A172 (cell line): ENCODE measurements at regions not wholly inside any gene's neighbourhood (a gene's known extent, or its start where the extent isn't known, plus 50 kb on each side); places are given as distances from the start of the nearest gene placed in this dataset.
"Not testable (repeated sequence)": the region's sequence is repeated elsewhere in the genome, so short reads cannot be mapped to it uniquely, and the experiment has no call there.

Experiments
- DNase-seq: peaks from one replicate; pipeline ENCODE4 v3.0.0-alpha.2; 2015; ENCODE audit warnings: low spot score

GRCh38 chr1:229859026-229859425 lies 208.0 kb upstream of the GALNT2 start:
- DNase-seq, result no peak

DNA sequence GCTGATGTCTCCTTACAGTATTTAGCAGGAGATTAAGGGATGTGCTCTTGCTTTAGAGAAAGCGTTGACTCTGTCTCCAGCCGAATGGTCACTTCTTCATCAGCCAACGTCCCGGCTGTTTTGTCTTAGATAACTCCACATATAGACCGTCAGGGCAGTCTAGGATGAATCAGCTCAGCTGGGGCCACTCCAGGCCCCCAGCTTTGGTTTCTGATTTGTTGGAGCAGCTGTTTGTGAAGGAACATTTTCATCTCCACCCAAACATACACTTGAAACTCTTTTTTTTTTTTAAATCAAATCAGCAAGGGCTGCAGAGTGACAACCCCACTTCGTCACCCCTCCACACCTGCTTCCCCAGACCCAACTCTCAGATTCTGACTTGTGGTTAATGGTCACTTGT lies 206.1 kb upstream of the GALNT2 start:
- no peak for DNase-seq

GRCh38 chr1:229862017-229862774 lies 204.8 kb upstream of the GALNT2 start:
- DNase-seq, result no peak

DNA sequence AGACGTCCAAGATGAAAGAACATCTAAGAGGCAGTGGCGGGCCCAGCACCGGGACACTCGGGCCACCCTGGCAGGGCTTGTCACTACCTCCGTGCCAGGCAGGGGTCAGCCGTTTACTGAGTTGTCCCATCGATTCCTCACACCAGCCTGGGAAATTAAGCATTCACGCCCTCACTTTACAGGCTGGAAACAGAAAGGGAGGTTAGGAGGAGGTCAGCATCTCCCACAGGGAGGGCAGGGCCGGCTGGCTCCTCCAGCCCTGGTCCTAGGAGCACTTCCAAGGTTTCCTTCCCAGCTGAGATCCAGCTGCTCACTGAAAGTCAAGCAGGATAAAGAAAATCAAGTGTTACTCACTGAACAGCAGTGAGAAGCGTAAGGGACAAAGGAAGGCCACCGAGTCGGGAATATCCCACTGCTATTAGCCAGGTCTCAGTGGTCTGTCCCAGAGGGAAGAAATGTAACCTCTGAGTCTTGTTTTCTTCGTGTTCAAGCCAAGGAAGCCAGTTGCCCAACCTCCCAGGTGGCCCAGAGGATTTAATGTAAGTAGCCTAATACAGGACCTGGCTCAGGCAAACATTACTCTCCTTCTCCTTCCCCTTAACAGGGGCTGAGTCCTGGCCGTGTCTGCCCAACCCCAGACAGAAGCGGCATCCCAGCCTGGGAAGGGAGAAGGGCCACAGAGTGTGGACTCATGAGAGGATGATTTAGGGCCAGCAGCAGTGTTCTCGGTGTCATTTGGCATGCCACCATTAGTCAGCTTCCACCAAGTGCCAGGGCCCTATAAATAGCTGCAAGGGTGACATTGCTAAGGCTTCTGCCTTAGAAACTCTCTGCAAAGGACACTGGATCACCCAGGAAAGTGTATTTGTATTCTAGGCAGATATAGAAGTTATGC lies 203.1 kb upstream of the GALNT2 start:
- DNase-seq, result peak; percentile 44

DNA sequence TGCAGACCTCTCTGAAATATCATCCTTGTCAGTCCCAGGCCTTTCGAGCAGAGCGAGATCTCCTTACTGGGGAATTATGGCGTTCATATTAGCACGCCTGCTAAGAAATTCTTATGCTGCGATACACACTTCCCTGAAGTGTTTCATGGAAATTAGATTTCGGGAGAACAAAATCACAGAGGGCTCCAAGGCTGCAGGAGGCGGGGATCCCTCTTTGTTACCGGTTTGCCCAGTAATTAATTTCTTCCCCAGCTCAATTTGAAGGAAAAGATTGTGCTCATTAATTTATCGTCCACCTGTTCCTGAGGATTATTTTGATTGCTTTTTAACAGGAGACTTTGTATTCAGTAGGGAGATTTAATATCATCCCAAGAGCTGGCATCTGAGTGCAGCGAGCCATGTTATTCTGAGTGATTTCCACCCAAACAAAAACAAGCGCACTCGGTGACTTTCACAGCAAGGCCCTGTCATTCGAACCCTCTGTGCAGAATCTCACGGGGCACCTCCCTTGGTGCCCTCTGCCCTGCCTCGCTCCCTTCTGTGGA lies 202.3 kb upstream of the GALNT2 start:
- no peak for DNase-seq

GRCh38 chr1:229865321-229865720 lies 201.7 kb upstream of the GALNT2 start:
- not testable (repeated sequence) for DNase-seq

DNA sequence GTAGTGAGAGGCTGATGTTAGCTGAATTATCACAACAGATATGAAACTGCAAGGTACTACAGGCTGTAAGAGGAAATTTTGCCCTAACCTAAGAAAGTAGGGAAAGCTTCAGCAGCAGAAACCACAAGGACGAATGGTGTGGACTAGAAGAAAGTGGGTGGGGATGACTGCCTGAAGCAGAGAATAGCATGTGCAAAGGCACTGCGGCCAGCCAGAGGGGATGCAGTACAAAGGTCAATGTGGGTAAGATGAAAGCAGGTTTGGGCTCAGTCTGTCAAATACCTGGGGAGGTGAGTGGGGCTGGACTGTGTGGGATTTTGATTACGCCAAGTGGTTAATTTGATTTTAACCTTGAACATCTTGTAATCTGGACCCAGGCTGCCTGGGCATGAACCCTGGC lies 199.3 kb upstream of the GALNT2 start:
- no peak for DNase-seq

- DNase-seq, result no peak
Measured at GRCh38 chr1:229869240-229869639, 197.8 kb upstream of the GALNT2 start.

GRCh38 chr1:229869687-229870086 lies 197.4 kb upstream of the GALNT2 start:
- DNase-seq, result no peak

DNA sequence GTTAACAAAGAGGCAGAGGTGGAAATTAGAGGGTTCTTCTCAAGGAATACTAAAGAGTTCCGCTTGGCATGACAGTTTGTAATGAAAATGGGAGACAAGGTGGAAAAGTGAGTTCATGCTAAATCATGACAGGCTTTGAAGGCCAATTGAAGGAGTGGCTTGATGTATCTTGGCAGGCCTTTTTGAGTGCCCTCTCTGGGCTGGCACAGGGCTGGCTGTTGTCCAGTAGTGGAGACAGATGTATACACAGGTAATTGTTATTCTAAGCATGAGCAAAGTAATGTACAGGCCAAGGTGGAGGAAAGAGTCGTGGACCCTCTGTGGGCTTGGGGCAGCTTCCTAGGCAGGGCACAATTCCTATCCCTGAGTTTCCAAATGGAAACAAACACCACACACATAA lies 196.7 kb upstream of the GALNT2 start:
- no peak for DNase-seq

GRCh38 chr1:229871078-229871676 lies 195.9 kb upstream of the GALNT2 start:
- DNase-seq, result no peak

DNA sequence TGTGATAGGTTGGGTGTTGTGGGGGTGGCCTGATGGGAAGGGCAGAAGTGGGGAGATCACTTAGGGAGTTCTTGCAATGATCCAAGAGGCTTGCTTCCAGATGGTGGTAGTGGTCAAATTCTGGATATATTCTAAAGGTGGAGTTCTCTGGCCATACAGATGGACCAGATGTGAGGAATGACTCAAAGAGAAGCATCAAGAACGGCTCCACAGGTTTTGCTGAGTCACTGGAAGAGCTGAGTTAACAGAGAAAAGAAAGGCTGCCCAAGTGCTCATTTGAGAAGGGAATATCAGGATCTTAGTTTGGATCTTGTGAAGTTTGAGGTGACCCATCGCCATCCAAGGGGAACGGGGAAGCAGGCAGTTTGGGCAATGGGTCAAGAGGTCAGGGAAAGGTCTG lies 192.9 kb upstream of the GALNT2 start:
- peak; percentile 39 for DNase-seq

GRCh38 chr1:229874609-229875008 lies 192.4 kb upstream of the GALNT2 start:
- DNase-seq, result peak; percentile 44

- DNase-seq, result no peak
Measured at GRCh38 chr1:229875086-229875485, 192.0 kb upstream of the GALNT2 start.

GRCh38 chr1:229879746-229880145 lies 187.3 kb upstream of the GALNT2 start:
- no peak for DNase-seq

DNA sequence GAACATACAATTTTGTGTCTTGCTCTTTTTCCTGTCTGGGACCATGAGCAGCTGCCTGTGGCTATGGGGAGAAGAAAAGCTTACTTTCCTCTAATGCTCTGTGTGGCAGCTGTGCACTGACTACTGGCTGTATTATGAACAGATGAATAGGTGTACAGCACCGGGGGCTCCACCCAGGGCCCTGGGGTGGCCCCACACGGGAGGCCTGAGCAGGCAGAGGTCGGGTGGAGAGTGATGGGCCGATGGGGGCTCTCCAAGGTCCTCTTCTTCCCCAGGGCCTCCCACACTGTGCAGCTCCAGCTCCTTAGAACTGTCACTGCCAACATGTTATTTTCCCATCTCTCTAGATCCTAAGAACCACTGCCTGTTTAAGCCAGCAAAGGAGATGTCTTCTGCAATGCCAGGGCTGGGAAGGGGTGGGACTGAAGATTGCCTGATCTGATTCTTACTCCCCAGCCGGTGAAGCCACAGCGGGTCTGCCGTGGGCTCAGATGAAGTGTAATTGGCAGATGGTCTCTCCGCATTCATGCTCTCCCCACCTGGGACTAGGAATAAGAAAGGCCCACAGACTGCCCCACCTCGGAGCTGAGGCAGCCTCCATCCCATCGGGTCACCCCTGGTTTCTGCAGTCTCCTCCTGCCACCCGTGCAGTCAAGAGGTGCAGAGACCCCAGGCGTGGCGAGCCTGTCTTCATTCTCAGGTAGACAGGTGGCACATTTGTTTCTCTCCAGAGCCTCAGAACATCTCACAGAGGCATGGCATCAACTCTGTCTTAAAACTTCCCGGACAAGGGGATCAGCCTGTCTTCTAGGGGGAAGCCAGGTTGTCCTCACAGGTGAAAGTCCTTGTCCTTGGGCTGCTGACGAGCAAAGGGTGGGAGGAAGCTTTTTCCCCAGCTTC lies 186.5 kb upstream of the GALNT2 start:
- DNase-seq, result no peak

DNA sequence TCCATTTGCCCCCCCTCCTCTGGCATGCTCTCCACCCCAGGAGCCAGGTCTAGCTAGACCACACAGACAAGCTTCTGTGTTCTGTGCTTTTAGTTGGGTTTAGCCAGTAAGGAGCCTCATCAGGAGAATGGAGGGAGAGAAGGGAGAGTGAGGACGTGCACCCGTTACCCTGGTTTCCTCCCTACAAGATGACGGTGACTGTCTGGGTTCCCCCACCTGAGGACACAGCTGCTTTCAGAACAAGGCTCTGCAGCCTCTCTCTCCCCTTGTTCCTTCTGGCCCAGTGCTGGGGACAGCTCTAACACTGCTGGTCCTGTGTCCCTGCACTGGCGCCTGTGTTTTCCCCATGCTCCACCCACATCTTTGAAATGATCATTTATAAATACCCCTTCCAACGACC lies 184.4 kb upstream of the GALNT2 start:
- DNase-seq, result no peak

DNA sequence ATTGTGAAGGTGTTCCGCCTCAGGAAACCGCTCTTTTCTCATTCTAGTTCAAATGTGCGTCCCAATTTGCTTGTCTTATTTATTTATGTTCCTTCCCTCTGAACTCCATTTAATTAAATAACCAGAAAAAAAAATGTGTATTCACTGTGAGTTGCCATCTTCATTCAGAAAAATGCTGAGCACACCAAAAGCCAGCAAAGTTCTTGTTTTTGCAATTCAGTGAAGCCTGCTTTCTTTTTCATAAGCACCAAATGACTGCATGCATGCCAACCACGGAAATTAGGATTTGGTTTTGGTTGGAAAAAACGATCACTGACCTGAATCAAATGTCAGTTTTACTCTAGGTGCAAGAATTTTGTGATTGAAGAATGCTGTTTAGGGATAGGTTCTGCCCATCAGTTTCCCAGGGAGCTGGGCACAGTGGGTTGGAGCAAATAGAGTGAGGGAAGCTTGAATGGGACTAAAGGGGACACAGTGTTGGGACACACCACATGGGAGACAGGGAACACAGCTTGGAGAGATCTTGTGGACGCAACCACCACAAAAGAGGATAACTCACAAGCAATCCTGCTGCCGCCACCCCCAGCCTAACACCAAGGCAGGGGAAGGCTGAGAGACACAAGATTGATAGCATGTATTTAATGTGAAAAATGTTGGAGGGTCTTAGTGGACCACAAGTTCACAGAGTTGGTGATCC lies 183.4 kb upstream of the GALNT2 start:
- DNase-seq, result no peak

DNA sequence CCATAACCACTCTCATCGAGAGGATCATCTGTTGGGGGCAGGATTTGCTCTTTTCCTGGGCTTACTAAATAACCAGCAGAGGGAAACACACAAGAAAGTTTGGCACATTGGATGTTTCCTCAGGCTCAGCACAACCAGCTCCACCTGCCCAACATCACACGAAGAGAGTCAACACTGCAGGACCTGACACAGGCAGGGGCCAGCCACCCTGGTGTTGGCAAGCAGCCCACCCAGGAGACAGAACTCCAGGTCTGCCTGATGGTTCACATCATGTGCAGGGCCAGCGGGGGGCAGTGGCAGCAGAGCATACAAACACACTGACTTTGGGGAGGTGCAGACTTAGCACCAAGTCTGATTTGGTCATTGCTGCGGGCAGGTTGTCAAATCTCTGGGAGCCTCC lies 182.3 kb upstream of the GALNT2 start:
- no peak for DNase-seq

DNA sequence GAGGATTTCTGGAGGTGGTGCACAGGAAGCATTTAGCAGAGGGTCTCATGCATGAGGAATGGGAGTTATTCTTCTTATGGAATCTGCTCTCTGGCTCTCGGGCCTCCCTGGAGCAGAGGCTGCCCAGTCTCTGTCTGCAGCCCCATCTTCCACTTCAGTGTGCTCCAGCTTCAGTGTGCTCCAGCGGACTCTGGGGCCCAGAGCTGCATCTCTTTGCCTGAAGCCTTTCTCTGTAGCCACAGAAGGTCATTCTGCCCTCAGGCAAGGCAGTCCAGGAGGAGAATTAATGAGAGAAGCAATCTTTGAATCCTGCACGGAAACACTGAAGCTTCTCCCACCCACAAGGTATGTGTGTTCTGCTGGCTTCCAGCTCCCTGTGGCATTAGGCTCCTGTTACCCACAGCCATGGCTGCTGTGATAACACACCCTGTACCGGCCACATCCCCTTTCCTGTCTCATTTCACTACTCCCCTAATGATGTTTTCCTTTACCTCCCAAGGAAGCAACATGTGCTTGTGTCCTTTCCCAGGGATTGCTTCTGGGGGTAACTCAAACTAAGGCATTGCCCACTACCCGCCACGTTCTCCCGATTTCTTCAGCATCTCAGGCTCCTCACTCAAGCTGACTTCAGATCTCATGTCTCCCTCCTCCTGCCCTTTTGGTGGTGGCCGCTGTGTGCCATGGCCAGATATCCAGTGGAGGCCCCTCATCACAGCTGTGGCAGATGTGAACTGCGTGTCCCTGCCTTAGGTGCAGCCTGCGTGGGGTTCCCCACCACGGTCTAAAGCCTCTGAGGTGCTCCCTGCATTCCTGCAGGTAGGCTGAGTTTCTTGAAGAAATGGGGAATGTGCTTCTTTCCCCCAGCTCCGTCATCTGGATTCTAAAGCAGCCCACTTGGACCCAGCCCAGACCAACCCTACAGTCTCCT lies 181.2 kb upstream of the GALNT2 start:
- no peak for DNase-seq
